Trophoblast cell (in vitro differentiated cells and primary cell): ENCODE measurements at regions not wholly inside any gene's neighbourhood (a gene's known extent, or its start where the extent isn't known, plus 50 kb on each side); places are given as distances from the start of the nearest gene placed in this dataset.

ENCODE experiments used
- DNase-seq, 2 donors: peaks; one replicate each; pipeline ENCODE4 v3.0.0-alpha.2; 2016
- H2AFZ ChIP-seq: 2 replicates; pipeline ENCODE4 v1.6.1; 2013; ENCODE audit warnings: low read length, moderate library complexity, mild to moderate bottlenecking; ENCODE audit not compliant: insufficient read depth, poor library complexity
- H2AK5ac ChIP-seq: 2 replicates; pipeline ENCODE4 v1.6.1; 2013; ENCODE audit warnings: mild to moderate bottlenecking, low read length
- H2BK120ac ChIP-seq: 2 replicates; pipeline ENCODE4 v1.6.1; 2013; ENCODE audit warnings: low read length, mild to moderate bottlenecking, moderate library complexity; ENCODE audit not compliant: insufficient read depth, poor library complexity
- H2BK12ac ChIP-seq: 2 replicates; pipeline ENCODE4 v1.6.1; 2013; ENCODE audit warnings: mild to moderate bottlenecking, low read length, moderate library complexity
- H2BK5ac ChIP-seq: 2 replicates; pipeline ENCODE4 v1.6.1; 2013; ENCODE audit warnings: low read length, low read depth, moderate library complexity, mild to moderate bottlenecking; ENCODE audit not compliant: poor library complexity
- H3K14ac ChIP-seq: 2 replicates; pipeline ENCODE4 v1.6.1; 2013; ENCODE audit warnings: mild to moderate bottlenecking, low read length
- H3K18ac ChIP-seq: 2 replicates; pipeline ENCODE4 v1.6.1; 2013; ENCODE audit warnings: mild to moderate bottlenecking, low read length
- H3K23ac ChIP-seq: 2 replicates; pipeline ENCODE4 v1.6.1; 2013; ENCODE audit warnings: low read length
- H3K27ac ChIP-seq: 2 replicates; pipeline ENCODE4 v1.5.1; 2013; ENCODE audit warnings: low read depth, mild to moderate bottlenecking, inconsistent platforms, low read length, moderate library complexity
- H3K27me3 ChIP-seq: 2 replicates; pipeline ENCODE4 v1.6.1; 2013; ENCODE audit warnings: inconsistent platforms, mild to moderate bottlenecking, low read length, moderate library complexity; ENCODE audit not compliant: insufficient read depth
- H3K36me3 ChIP-seq, 2 experiments: 1 replicate in 1 of 2; 2 replicates in 1 of 2; pipeline ENCODE4 v1.6.1; 2013; ENCODE audit warnings: low read length in 2 of 2, mild to moderate bottlenecking in 2 of 2, moderate library complexity in 1 of 2; ENCODE audit not compliant: insufficient read depth in 2 of 2, control insufficient read depth in 1 of 2
- H3K4ac ChIP-seq: 2 replicates; pipeline ENCODE4 v1.6.1; 2013; ENCODE audit warnings: low read depth, mild to moderate bottlenecking, low read length, moderate library complexity
- H3K4me1 ChIP-seq, 2 experiments: 1 replicate in 1 of 2; 2 replicates in 1 of 2; pipeline ENCODE4 v1.6.1; 2013; ENCODE audit warnings: low read length in 2 of 2, mild to moderate bottlenecking in 2 of 2, moderate library complexity in 1 of 2; ENCODE audit not compliant: insufficient read depth in 2 of 2, control insufficient read depth in 1 of 2
- H3K4me2 ChIP-seq: 2 replicates; pipeline ENCODE4 v1.6.1; 2013; ENCODE audit warnings: inconsistent platforms, mild to moderate bottlenecking, low read length, moderate library complexity
- H3K4me3 ChIP-seq: 2 replicates; pipeline ENCODE4 v1.5.1; 2013; ENCODE audit warnings: mild to moderate bottlenecking, low read depth, low read length, inconsistent platforms
- H3K79me1 ChIP-seq: one replicate; pipeline ENCODE4 v1.6.1; 2013; ENCODE audit warnings: low read length
- H3K79me2 ChIP-seq: 2 replicates; pipeline ENCODE4 v1.6.1; 2013; ENCODE audit warnings: low read length, mild to moderate bottlenecking; ENCODE audit not compliant: control insufficient read depth, insufficient read depth, poor library complexity
- H3K9ac ChIP-seq: 2 replicates; pipeline ENCODE4 v1.6.1; 2013; ENCODE audit warnings: mild to moderate bottlenecking, low read length
- H3K9me3 ChIP-seq: 2 replicates; pipeline ENCODE4 v1.6.1; 2013; ENCODE audit warnings: low read depth, mild to moderate bottlenecking, control low read depth, inconsistent platforms, low read length; ENCODE audit not compliant: insufficient read depth
- H4K12ac ChIP-seq: 2 replicates; pipeline ENCODE4 v1.6.1; 2013; ENCODE audit warnings: low read depth, mild to moderate bottlenecking, low read length, moderate library complexity
- H4K8ac ChIP-seq: 2 replicates; pipeline ENCODE4 v1.6.1; 2013; ENCODE audit warnings: low read depth, mild to moderate bottlenecking, low read length, moderate library complexity
- H4K91ac ChIP-seq: one replicate; pipeline ENCODE4 v1.6.1; 2013; ENCODE audit warnings: low read depth, mild to moderate bottlenecking, low read length, moderate library complexity
- WGBS: extraction: QIAGEN DNeasy Blood & Tissue Kit; methylation state at CpG from one replicate; pipeline ENCODE4 v1.1.7; 2013; ENCODE audit warnings: missing lambda C conversion rate; ENCODE audit not compliant: insufficient read length, insufficient coverage; ENCODE audit errors: extremely low coverage; 5-methylcytosine and 5-hydroxymethylcytosine counted together

- Histone ChIP-seq H2AFZ (no peak overlapping the region), H2BK120ac (no peak overlapping the region), H4K8ac (no peak overlapping the region), H3K36me3 (no peaks in the 10 kb centered on the region), H3K9me3 (no peaks in the 10 kb centered on the region), H3K79me1 (no peaks in the 10 kb centered on the region), H3K14ac (no peak overlapping the region), H3K27ac (no peak overlapping the region), H3K27me3 (no peaks in the 10 kb centered on the region), H3K18ac (no peak overlapping the region), H4K91ac (no peak overlapping the region), H3K79me2 (no peaks in the 10 kb centered on the region), H2BK5ac (no peak overlapping the region), H4K12ac (no peak overlapping the region), H3K4me3 (no peak overlapping the region), H3K9ac (no peak overlapping the region), H3K4me2 (no peak overlapping the region), H2AK5ac (no peak overlapping the region), H3K4me1 (no peaks in the 10 kb centered on the region), H3K4ac (no peak overlapping the region), H3K23ac (no peak overlapping the region), H2BK12ac (no peak overlapping the region)
- DNase-seq = no peak
Observed at GRCh38 chr6:80544976-80545722, 438.7 kb downstream of the BCKDHB start.

DNA sequence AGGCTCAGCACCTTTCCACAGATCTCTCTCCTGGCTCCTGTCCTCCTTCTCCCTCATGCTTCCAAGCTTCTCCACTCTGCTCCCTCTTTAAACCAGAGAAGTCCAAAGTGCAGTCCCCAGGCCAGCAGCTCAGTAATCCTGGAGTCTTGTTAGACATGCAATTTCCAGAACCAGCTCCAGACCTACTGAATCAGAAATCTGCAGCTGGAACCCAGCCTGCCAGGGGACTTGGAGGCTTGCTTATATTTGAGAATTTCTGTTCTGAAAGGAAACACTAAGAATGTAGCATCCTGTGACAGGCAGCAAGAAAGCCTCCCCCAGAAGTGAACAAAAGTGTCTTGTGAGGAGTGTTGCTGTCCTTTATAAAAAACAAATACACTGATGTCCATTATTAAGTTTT, 438.1 kb downstream of the BCKDHB start:
- H3K36me3 ChIP-seq = no peaks in the 10 kb centered on the region
- H3K4ac ChIP-seq = no peak overlapping the region
- no peak overlapping the region for H4K8ac ChIP-seq
- no peak overlapping the region for H2AFZ ChIP-seq
- H3K14ac ChIP-seq = no peak overlapping the region
- no peak overlapping the region for H4K91ac ChIP-seq
- no peaks in the 10 kb centered on the region for H3K4me1 ChIP-seq
- no peak overlapping the region for H2BK120ac ChIP-seq
- no peak overlapping the region for H4K12ac ChIP-seq
- no peak overlapping the region for H3K18ac ChIP-seq
- no peak overlapping the region for H2BK12ac ChIP-seq
- no peak for DNase-seq
- H3K79me1 ChIP-seq = no peaks in the 10 kb centered on the region
- no peak overlapping the region for H3K4me3 ChIP-seq
- H2BK5ac ChIP-seq = no peak overlapping the region
- H3K9me3 ChIP-seq = no peaks in the 10 kb centered on the region
- H3K79me2 ChIP-seq = no peaks in the 10 kb centered on the region
- H2AK5ac ChIP-seq = no peak overlapping the region
- H3K9ac ChIP-seq = no peak overlapping the region
- H3K27me3 ChIP-seq = no peaks in the 10 kb centered on the region
- no peak overlapping the region for H3K4me2 ChIP-seq
- H3K27ac ChIP-seq = no peak overlapping the region
- no peak overlapping the region for H3K23ac ChIP-seq

DNA sequence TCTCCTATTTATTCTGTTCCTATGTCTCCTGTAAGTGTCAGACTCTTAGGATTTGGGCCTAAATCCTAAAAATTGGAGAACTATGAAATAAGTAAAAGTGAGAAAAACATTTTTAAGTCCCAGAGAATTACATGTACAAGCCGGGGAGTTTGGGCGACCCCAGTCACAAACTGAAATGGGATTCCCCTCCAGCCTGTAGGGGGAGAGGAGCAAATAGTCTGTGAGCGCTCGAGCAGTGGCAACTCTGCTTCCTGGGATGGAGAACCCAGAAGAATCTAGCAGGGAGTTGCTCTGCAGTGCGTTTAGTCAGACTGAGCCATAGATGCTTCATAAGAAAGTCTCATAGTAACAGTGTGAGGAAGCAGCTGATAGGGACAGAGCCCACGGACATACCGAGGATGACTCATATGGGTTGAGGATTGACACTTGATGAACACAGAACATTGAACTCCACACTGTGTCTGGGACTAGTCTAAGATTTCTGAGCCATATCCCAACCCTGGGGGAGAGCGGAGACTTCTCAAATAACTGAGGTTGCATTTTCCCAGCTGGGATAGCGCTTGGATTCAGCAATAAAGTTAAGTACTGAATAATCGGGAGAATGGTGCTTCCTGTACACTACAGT, 437.2 kb downstream of the BCKDHB start:
- Histone ChIP-seq H3K27me3 (no peaks in the 10 kb centered on the region), H3K4me1 (no peaks in the 10 kb centered on the region), H4K91ac (no peak overlapping the region), H2AK5ac (no peak overlapping the region), H3K14ac (no peak overlapping the region), H3K9me3 (no peaks in the 10 kb centered on the region), H3K79me2 (no peaks in the 10 kb centered on the region), H2BK5ac (no peak overlapping the region), H2AFZ (no peak overlapping the region), H3K23ac (no peak overlapping the region), H3K79me1 (no peaks in the 10 kb centered on the region), H4K8ac (no peak overlapping the region), H2BK12ac (no peak overlapping the region), H4K12ac (no peak overlapping the region), H3K4me2 (no peak overlapping the region), H2BK120ac (no peak overlapping the region), H3K4me3 (no peak overlapping the region), H3K9ac (no peak overlapping the region), H3K4ac (no peak overlapping the region), H3K36me3 (no peaks in the 10 kb centered on the region), H3K18ac (no peak overlapping the region), H3K27ac (no peak overlapping the region)
- DNase-seq = no peak
- WGBS = no CpG with 5 or more reads among the region's 10 CpGs

GRCh38 chr6:80543151-80543550, 436.7 kb downstream of the BCKDHB start:
- Histone ChIP-seq H2BK5ac (no peak overlapping the region), H3K27ac (no peak overlapping the region), H2AK5ac (no peak overlapping the region), H2BK12ac (no peak overlapping the region), H4K8ac (no peak overlapping the region), H4K12ac (no peak overlapping the region), H3K23ac (no peak overlapping the region), H3K27me3 (no peaks in the 10 kb centered on the region), H3K14ac (no peak overlapping the region), H3K4me3 (no peak overlapping the region), H3K79me1 (no peaks in the 10 kb centered on the region), H2AFZ (no peak overlapping the region), H3K9ac (no peak overlapping the region), H3K4ac (no peak overlapping the region), H3K36me3 (no peaks in the 10 kb centered on the region), H2BK120ac (no peak overlapping the region), H3K79me2 (no peaks in the 10 kb centered on the region), H3K9me3 (no peaks in the 10 kb centered on the region), H3K4me2 (no peak overlapping the region), H4K91ac (no peak overlapping the region), H3K4me1 (no peaks in the 10 kb centered on the region), H3K18ac (no peak overlapping the region)
- no peak for DNase-seq
- WGBS = no CpG with 5 or more reads among the region's 1 CpG
